ENCODE measurements at regions not wholly inside any gene's neighbourhood (a gene's known extent, or its start where the extent isn't known, plus 50 kb on each side); places are given as distances from the start of the nearest gene placed in this dataset.

DNA sequence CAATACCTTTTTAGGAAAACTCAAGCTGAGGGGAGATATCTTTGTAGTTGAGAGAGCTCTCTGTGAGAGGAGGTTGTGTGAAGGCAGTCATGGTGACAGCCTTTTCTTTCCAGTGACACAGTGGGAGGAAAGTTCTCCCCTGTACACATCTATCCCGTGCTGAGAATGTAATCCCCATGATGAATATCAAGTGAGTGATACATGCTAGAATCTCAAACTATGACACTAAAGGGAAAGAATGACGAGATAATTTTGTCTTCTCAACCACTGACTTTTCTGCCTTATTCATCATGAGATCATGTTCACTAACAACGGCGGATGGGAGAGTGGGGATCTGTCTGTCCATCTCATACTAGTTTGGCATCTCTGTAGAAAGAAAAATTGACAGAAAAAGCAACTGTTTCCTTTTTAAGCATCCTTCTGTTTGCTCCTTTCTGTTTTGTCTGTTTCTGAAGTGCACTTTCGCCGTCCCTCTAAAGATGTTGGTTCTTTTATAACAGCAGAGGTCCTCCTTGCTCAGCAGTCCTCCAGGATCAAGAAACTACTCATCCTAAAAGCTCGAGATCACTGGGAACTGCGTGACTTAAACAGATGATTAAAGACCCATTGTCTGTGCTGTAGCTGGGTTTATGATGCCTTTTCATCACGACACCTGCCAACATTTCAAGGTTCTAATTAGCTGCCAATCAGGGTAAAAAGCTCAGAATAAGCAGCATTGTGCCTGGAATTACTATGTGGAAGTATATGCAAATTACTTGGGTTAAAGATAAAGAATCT is 137.6 kb downstream of the DCK start:
- no peak overlapping the region for H3K27ac ChIP-seq
- H3K79me2 ChIP-seq (ENCODE audit: insufficient read depth, low read depth) = no peaks in the 10 kb centered on the region
- H3K36me3 ChIP-seq (ENCODE audit: insufficient read depth) = no peaks in the 10 kb centered on the region
- H3K4me1 ChIP-seq (ENCODE audit: low read depth, poor library complexity, severe bottlenecking) = no peaks in the 10 kb centered on the region
- no peak overlapping the region for H2AFZ ChIP-seq (ENCODE audit: low read depth)
- no peaks in the 10 kb centered on the region for H4K20me1 ChIP-seq (ENCODE audit: insufficient read depth)
- H3K27me3 ChIP-seq (ENCODE audit: insufficient read depth, low read depth) = no peaks in the 10 kb centered on the region
- TF ChIP-seq, protein P1, sequence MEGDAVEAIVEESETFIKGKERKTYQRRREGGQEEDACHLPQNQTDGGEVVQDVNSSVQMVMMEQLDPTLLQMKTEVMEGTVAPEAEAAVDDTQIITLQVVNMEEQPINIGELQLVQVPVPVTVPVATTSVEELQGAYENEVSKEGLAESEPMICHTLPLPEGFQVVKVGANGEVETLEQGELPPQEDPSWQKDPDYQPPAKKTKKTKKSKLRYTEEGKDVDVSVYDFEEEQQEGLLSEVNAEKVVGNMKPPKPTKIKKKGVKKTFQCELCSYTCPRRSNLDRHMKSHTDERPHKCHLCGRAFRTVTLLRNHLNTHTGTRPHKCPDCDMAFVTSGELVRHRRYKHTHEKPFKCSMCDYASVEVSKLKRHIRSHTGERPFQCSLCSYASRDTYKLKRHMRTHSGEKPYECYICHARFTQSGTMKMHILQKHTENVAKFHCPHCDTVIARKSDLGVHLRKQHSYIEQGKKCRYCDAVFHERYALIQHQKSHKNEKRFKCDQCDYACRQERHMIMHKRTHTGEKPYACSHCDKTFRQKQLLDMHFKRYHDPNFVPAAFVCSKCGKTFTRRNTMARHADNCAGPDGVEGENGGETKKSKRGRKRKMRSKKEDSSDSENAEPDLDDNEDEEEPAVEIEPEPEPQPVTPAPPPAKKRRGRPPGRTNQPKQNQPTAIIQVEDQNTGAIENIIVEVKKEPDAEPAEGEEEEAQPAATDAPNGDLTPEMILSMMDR (conservative IDR thresholded peaks at IDR 0.05; ENCODE audit: low read depth, low read length) = no peak
- no peak overlapping the region for H3K4me2 ChIP-seq
- no peak overlapping the region for H3K9ac ChIP-seq
- H3K4me3 ChIP-seq (IDR thresholded peaks at IDR 0.05; ENCODE audit: insufficient read depth, low read depth, low read length) = no peak overlapping the region

DNA sequence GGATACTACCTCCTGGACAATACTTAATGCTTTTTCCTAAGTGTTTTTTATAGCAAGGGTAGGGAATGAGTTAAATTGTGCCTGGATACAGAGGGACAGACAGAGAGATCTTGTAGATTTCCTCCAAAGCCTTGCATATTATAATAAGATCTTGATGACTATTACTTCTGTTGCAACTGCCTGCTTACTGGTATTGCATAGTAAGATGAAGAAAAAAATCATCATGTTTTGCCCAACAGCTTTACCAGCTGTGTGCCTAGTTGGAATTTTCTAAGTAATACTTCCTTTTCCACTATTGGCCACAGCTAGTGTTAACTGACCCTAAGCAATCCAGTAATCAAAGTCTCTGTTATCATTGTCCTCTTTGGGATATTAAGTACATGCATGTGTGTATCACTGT is 139.0 kb downstream of the DCK start:
- no peaks in the 10 kb centered on the region for H3K36me3 ChIP-seq (ENCODE audit: insufficient read depth)
- TF ChIP-seq, protein P1 (conservative IDR thresholded peaks at IDR 0.05; ENCODE audit: low read depth, low read length) = no peak

DNA sequence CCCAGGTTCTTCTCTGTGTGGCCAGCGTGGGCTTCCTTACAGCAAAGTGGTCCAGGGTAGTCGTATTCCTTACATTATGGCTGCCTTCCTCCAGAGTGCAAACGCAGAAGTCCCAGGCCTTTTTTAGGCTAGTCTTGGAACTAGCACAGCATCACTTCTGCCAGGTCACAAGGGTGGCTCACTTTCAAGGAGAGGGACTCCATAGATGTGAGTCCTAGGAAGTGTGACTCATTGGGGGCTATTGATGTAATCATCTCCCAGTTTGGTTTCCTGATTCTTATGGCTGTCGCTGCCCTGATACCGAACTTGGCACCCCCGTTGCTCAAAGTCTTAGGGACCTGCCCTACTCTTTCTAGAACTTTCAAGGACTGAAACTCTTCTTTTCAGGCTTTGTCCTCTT is 140.0 kb downstream of the DCK start:
- Histone ChIP-seq H3K79me2 (ENCODE audit: insufficient read depth, low read depth) (no peaks in the 10 kb centered on the region), H3K4me3 (IDR thresholded peaks at IDR 0.05; ENCODE audit: insufficient read depth, low read depth, low read length) (no peak overlapping the region), H3K9ac (no peak overlapping the region), H3K36me3 (ENCODE audit: insufficient read depth) (no peaks in the 10 kb centered on the region), H3K4me1 (ENCODE audit: low read depth, poor library complexity, severe bottlenecking) (no peaks in the 10 kb centered on the region), H4K20me1 (ENCODE audit: insufficient read depth) (no peaks in the 10 kb centered on the region), H2AFZ (ENCODE audit: low read depth) (no peak overlapping the region), H3K4me2 (no peak overlapping the region), H3K27me3 (ENCODE audit: insufficient read depth, low read depth) (no peaks in the 10 kb centered on the region), H3K27ac (no peak overlapping the region)
- TF ChIP-seq, protein P1 (conservative IDR thresholded peaks at IDR 0.05; ENCODE audit: low read depth, low read length) = no peak

More for the DNA sequence above, 139.0 kb downstream of the DCK start:
- Histone ChIP-seq H3K79me2 (ENCODE audit: insufficient read depth, low read depth) (no peaks in the 10 kb centered on the region), H3K27me3 (ENCODE audit: insufficient read depth, low read depth) (no peaks in the 10 kb centered on the region), H3K4me1 (ENCODE audit: low read depth, poor library complexity, severe bottlenecking) (no peaks in the 10 kb centered on the region), H3K9ac (no peak overlapping the region), H3K4me2 (no peak overlapping the region), H3K4me3 (IDR thresholded peaks at IDR 0.05; ENCODE audit: insufficient read depth, low read depth, low read length) (no peak overlapping the region), H2AFZ (ENCODE audit: low read depth) (no peak overlapping the region), H4K20me1 (ENCODE audit: insufficient read depth) (no peaks in the 10 kb centered on the region), H3K27ac (no peak overlapping the region)

- Histone ChIP-seq H4K20me1 (ENCODE audit: insufficient read depth) (no peaks in the 10 kb centered on the region), H3K27me3 (ENCODE audit: insufficient read depth, low read depth) (no peaks in the 10 kb centered on the region), H3K27ac (no peak overlapping the region), H3K4me2 (no peak overlapping the region), H3K4me1 (ENCODE audit: low read depth, poor library complexity, severe bottlenecking) (peaks cover 4% of the 10 kb centered on the region), H3K36me3 (ENCODE audit: insufficient read depth) (no peaks in the 10 kb centered on the region), H3K79me2 (ENCODE audit: insufficient read depth, low read depth) (no peaks in the 10 kb centered on the region), H3K9ac (no peak overlapping the region), H3K4me3 (IDR thresholded peaks at IDR 0.05; ENCODE audit: insufficient read depth, low read depth, low read length) (no peak overlapping the region), H2AFZ (ENCODE audit: low read depth) (no peak overlapping the region)
- TF ChIP-seq, protein P1 (conservative IDR thresholded peaks at IDR 0.05; ENCODE audit: low read depth, low read length) = no peak
These were observed 142.6 kb downstream of the DCK start for GRCh38 chr4:71136071-71136470.
